GM21515 (cell line): ENCODE measurements at regions not wholly inside any gene's neighbourhood (a gene's known extent, or its start where the extent isn't known, plus 50 kb on each side); places are given as distances from the start of the nearest gene placed in this dataset.

ENCODE experiments used
- ATAC-seq: cut with Tn5 transposase; IDR thresholded peaks from one replicate; pipeline ENCODE4 v1.9.1; 2021; ENCODE audit not compliant: unreplicated experiment

DNA sequence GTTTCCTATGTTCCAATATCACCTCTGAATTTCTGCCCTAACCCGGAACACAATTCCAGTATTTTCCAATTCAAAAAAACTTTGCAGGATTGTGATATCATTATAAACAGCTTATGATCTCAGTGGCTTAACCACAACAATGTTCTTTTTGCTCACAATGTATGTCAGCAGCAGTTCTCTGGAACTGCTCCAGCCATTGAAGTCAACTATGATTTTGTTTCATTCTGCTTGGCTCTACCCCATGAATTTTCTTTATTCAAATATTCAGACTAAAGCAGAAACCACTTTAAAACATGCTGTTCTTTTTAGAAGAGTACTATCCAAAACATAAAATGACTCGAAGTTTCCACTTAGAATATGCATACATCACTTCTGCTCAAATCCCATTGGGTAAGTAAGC lies 1611.1 kb downstream of the ARAP2 start:
- ATAC-seq: no peak

DNA sequence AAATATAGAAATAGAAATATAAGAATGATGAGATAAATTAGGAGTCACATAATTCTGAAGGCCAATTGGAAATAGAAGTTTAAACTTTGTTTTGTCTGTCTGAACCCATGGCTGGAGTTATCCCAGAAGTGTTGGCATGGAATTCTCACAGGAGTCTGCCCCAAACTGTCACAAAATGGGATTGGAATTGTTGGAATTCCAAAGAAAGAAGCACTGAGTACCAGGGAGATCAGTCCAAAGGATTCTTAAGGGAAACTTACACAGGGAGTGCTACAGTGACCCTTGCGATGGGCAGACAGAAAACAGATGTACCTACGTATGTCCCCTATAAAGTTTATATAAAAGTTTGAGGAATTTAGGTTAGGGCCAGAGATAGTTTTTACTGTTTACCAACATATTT lies 1607.7 kb downstream of the ARAP2 start:
- ATAC-seq: no peak

GRCh38 chr4:34643476-34643875 lies 1600.8 kb downstream of the ARAP2 start:
- ATAC-seq: no peak

DNA sequence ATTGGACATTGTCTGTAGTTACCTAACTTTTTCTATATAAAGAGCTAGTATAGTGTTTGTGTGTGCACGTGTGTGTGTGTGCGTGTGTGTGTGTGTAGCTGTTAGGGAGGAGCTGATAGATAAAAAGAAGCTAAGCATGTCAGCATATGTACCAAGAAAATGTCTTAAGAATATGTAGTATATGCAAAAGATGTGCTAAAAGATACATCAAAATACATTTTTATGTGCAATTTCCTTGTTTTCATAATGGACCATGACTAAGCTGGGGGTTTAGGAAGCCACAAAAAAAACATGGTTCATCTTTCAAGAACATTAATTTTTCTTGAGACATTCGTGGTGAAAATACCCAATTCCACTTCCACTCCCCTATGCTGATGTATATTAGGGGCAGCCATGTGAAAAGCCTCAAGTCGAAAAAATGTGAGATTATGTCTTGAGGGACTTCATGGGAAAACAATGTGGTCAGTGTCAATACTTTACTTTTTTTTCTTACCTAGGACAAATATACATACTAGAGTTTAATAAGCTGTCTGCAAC lies 1599.7 kb downstream of the ARAP2 start:
- no peak for ATAC-seq

- ATAC-seq: no peak
Observed at GRCh38 chr4:34649716-34650115, 1594.6 kb downstream of the ARAP2 start.

DNA sequence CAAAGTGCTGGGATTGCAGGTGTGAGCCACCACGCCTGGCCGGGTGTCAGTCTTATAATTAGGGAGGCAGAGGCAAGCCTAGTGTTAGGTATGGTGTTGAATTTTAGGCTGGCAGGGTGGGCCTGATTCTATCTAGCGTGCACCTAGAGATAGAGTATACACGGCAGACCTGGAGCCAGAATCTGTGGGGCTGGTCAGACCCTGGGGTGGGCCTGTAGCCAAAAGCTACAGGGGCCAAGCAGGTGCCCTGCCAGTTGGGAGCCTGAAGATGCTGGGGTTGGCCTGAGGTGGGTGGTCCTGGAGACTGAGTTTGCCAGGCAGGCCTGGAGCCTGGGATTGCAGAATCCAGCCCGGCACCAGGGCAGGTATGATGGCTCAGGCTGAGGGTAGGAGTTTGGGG lies 1580.3 kb downstream of the ARAP2 start:
- no peak for ATAC-seq

- ATAC-seq: no peak
Observed at GRCh38 chr4:34676400-34676799, 1567.9 kb downstream of the ARAP2 start.

- ATAC-seq: no peak
Observed at GRCh38 chr4:34678431-34678830, 1565.9 kb downstream of the ARAP2 start.

GRCh38 chr4:34679228-34679627 lies 1565.1 kb downstream of the ARAP2 start:
- no peak for ATAC-seq

- no peak for ATAC-seq
Observed at GRCh38 chr4:34709564-34709963, 1534.8 kb downstream of the ARAP2 start.

- ATAC-seq: no peak
Observed at GRCh38 chr4:34718576-34719245, 1525.6 kb downstream of the ARAP2 start.

- no peak for ATAC-seq
Observed at GRCh38 chr4:34720571-34720970, 1523.7 kb downstream of the ARAP2 start.

DNA sequence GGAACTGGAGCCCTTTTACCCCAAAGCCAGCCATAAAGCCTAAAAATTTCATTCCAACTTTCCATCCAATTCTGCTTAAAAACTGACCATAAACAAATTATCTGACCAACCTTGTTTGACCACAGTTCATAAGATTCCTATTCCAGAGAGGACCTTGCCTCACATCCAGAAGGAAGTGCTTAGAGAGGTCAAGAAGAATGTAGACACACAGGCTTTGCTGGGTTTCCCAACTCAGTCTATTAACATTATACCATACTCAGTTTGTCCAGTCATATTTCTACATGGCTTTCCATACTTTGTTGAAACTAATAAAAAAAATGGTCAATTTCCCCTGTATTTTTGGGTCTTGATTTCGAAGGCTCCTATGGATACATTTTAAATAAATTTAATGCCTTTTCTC lies 1522.5 kb downstream of the ARAP2 start:
- ATAC-seq: no peak

DNA sequence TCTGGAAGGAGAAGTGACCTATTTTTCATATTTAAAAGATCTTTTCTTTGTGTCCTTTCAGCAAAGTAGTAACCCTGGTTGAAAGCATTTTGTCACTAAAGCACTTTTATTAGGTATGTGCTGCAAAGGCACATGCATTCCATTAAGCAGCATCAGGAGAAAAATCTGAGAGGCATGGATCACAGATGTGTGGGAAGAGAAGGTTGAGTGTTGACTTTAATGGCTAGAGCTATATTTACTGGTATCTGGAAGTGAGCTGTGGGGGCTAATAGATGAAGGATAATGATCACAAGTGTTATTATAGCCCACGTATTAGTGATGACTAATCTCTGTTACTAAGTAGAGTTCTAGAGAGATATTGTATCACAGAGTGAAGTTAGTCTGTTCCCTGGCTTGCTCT lies 1520.7 kb downstream of the ARAP2 start:
- no peak for ATAC-seq

DNA sequence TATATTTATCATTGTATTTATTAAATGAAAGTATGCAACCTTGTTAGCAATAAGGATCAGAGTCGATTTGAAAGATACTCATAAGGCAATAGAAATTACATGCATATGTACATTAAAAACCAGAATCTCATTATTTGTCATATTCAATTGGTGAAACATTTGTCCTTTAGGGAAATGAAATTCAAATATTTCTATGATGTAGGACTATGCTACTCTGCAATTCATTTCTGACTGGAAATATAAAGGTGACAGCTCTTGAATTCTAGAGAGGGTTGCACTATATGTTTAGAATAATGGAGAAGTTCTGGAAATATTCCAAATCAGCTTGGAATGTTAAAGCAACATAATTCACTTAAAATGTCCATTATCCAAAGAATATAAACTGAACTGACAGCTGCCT lies 1519.8 kb downstream of the ARAP2 start:
- ATAC-seq: no peak

GRCh38 chr4:34731070-34731469 lies 1513.2 kb downstream of the ARAP2 start:
- ATAC-seq: no peak

DNA sequence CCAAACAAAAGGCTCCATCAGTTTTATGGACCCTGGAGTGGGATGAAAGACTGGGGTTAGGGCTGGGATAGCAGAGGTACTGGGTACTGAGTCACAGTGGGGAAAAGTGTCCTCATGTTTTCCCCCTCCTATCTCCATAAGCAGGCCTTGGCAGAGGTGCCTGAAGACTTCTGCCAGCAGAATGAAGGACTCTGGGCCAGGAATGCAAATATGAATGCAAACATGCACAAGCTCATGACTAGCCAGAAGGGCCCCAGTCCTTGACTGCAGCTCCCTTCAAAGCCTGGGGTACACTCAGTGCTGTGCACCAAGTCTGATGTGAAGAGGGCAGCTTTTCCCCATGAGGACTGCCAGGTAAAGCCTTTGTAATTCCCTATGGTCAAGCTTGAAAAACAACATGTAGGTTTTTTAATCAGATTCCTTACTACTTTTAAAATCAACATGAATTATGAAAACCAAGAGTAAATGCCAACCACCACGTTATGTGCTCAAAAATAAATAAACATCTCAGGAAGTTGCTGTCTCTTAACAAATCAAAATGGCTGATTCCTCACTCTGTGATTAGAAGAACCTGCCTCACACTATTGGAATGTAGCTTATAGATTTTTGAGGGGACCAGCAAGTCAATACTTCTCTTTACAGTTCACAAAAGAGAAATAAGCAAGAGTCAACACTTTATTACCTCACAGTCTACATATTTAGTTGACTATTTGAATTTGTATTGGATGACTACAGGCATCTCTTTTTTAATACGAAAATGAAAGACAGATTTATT lies 1512.0 kb downstream of the ARAP2 start:
- ATAC-seq: no peak

GRCh38 chr4:34733185-34733941 lies 1511.0 kb downstream of the ARAP2 start:
- ATAC-seq: no peak

DNA sequence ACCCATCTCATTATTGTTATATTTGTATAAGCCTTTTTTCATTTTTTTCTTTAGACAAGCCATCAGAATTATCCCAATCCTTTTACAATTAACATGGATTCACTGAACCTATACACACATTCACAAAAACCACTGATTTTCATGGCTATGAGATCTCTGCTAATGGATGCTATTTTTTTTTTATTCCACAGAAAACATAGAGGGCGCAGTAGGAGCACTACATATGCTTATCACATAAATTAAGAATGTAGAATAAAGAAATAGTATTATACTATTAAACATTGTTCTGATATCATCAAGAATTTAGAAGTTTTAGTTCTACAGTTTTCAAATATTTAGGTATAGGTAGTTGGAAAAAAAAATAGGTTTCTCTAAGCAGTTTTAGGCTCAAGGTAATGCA lies 1477.4 kb downstream of the ARAP2 start:
- no peak for ATAC-seq

DNA sequence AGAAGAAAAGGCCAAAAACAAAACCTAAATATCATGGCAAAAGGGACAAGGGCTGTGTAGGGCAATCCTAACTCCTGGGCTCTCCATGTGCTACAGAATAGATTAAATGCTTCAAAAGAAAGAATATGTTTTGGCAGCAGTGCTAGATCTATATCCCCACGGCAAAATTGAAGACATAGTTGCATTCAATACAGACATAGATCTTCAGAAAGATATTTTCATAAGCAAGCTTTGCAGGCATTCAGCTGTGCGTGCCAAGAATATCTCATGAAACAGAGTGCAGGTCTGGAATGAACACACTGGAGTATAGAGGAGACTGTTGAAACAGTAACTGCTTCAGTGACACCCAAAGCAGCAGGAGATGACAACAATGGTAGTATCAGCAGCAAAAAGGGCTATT lies 1476.9 kb downstream of the ARAP2 start:
- no peak for ATAC-seq

GRCh38 chr4:34771632-34772031 lies 1472.7 kb downstream of the ARAP2 start:
- ATAC-seq: no peak

DNA sequence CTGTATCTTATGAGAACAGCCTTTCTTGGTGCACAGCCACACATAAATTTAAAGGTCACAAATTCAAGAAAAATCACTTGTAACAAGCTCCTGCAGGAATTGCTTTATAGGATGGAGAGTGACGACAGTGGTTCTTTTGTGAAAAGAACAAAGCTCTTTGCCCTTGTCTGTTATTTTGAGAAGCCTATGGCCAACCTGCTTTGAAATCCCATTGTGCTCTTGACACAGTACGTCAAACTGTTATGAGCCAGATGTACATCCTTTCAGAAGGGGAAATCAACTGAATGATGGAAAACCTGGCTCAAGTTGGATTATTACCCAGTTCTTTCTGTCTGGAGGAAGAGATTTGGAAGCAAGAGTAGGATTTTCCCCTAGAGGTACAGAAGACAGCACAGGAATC lies 1454.2 kb downstream of the ARAP2 start:
- no peak for ATAC-seq
